K562 (cell line): ENCODE measurements at regions not wholly inside any gene's neighbourhood (a gene's known extent, or its start where the extent isn't known, plus 50 kb on each side); places are given as distances from the start of the nearest gene placed in this dataset.

Source experiments
- ATAC-seq: fragments of 200-7000 bp; cut with Tn5 transposase; 3 replicates; pipeline ENCODE4 v1.9.1; 2020; ENCODE audit warnings: moderate library complexity
- BruUV-seq: library from RNA; stranded (reverse); fragments of 400-500 nt; replicated peaks from 2 replicates; lab custom pipeline; 2021; lab: Mats Ljungman, UMichigan
- CTCF ChIA-PET: fragments of 300-600 bp; formaldehyde crosslinking; extraction: SDS; loops from one replicate; lab custom pipeline; 2021; ENCODE audit warnings: low intra/inter-chr PET ratio; lab: Yijun Ruan, JAX
- POLR2A ChIA-PET: fragments of 300-600, 350-650 bp; sonication (Branson Sonifier 250); formaldehyde crosslinking; extraction: SDS; loops from one replicate; lab custom pipeline; 2021; ENCODE audit warnings: antibody characterized with exemption, inconsistent platforms; lab: Yijun Ruan, JAX
- DNase-seq, 4 experiments: peaks; one replicate each; pipeline versions ENCODE4 v3.0.0 to v3.0.0-alpha.2; 2011 to 2018; ENCODE audit warnings: low spot score in 3 of 4, mixed read lengths in 3 of 4; ENCODE audit errors: extremely low read depth in 1 of 4
- FAIRE-seq: peaks from 2 replicates; lab custom pipeline; 2011; peaks lifted over from hg19 to GRCh38; lab: Jason Lieb, UNC
- H2AFZ ChIP-seq: 2 replicates; pipeline ENCODE4 v1.6.0; 2011; ENCODE audit warnings: low read depth, low read length, control low read depth, inconsistent platforms
- H3K27ac ChIP-seq: fragments of 200-600 bp; 3 replicates; pipeline ENCODE4 v1.8.0; 2011; ENCODE audit warnings: low read depth, mild to moderate bottlenecking, control low read depth, inconsistent platforms, low read length, moderate library complexity, mixed read lengths; ENCODE audit errors: extremely low read depth
- H3K27me3 ChIP-seq, 2 experiments: fragments of 300-600 bp in 1 of 2; 2 replicates in 1 of 2; 3 replicates in 1 of 2; pipeline versions ENCODE4 v1.6.0 to v1.8.0; 2011; ENCODE audit warnings: inconsistent platforms in 2 of 2, low read length in 2 of 2, mild to moderate bottlenecking in 1 of 2, mixed read lengths in 1 of 2, moderate library complexity in 1 of 2; ENCODE audit not compliant: control insufficient read depth in 2 of 2, insufficient read depth in 2 of 2
- H3K36me3 ChIP-seq: fragments of 300-600 bp; 3 replicates; pipeline ENCODE4 v1.8.0; 2011; ENCODE audit warnings: mild to moderate bottlenecking, low read length, inconsistent platforms; ENCODE audit not compliant: control insufficient read depth, insufficient read depth
- H3K4me1 ChIP-seq, 2 experiments: fragments of 200-600 bp in 1 of 2; replicated peaks in 1 of 2; 2 replicates in 1 of 2; 3 replicates in 1 of 2; pipeline versions ENCODE4 v1.5.1 to v1.8.0; 2011; ENCODE audit warnings: inconsistent platforms in 2 of 2, low read length in 2 of 2, mild to moderate bottlenecking in 1 of 2, mixed read lengths in 1 of 2, moderate library complexity in 1 of 2; ENCODE audit not compliant: control insufficient read depth in 2 of 2, insufficient read depth in 2 of 2
- H3K4me2 ChIP-seq: 2 replicates; pipeline ENCODE4 v1.6.1; 2011; ENCODE audit warnings: low read length, control low read depth, inconsistent platforms, mixed read lengths; ENCODE audit not compliant: insufficient read depth
- H3K4me3 ChIP-seq: fragments of 200-600 bp; sonication (generic), shearing (Covaris generic); 2 replicates; pipeline ENCODE4 v1.5.1; 2016; ENCODE audit warnings: control low read depth, inconsistent platforms
- H3K79me2 ChIP-seq: fragments of 200-600 bp; 3 replicates; pipeline ENCODE4 v1.8.0; 2011; ENCODE audit warnings: low read length, inconsistent platforms; ENCODE audit not compliant: control insufficient read depth, insufficient read depth
- H3K9ac ChIP-seq, 2 experiments: 2 replicates each; pipeline versions ENCODE4 v1.6.0 to v1.6.1; 2011; ENCODE audit warnings: low read depth in 2 of 2, low read length in 2 of 2, control low read depth in 1 of 2, inconsistent platforms in 1 of 2, mild to moderate bottlenecking in 1 of 2, mixed read lengths in 1 of 2; ENCODE audit not compliant: insufficient read depth in 1 of 2
- H3K9me1 ChIP-seq: one replicate; pipeline ENCODE4 v1.6.0; 2011; ENCODE audit warnings: inconsistent platforms, mild to moderate bottlenecking, low read length, moderate library complexity; ENCODE audit not compliant: control insufficient read depth, insufficient read depth
- H3K9me3 ChIP-seq: replicated peaks from 2 replicates; pipeline ENCODE4 v1.5.1; 2011; ENCODE audit warnings: low read depth, low read length, inconsistent platforms; ENCODE audit not compliant: control insufficient read depth, insufficient read depth
- H4K20me1 ChIP-seq: replicated peaks from 2 replicates; pipeline ENCODE4 v1.6.1; 2011; ENCODE audit warnings: low read length, inconsistent platforms, mixed read lengths; ENCODE audit not compliant: control insufficient read depth, insufficient read depth
- HSF4 ChIP-seq: fragments of 250-450 bp; sonication (Bioruptor Pico); IDR thresholded peaks from 2 replicates; pipeline ENCODE4 v2.1.2; 2022; ENCODE audit warnings: mild to moderate bottlenecking, moderate library complexity, borderline replicate concordance
- L3MBTL2 ChIP-seq: fragments of 450-650 bp; IDR thresholded peaks from 2 replicates; pipeline ENCODE4 v1.6.1; 2016; ENCODE audit warnings: mild to moderate bottlenecking, moderate library complexity
- NEUROD1 ChIP-seq: fragments of 150-350 bp; IDR thresholded peaks from 2 replicates; pipeline ENCODE4 v1.6.1; 2014; ENCODE audit warnings: borderline replicate concordance, low read length, low read depth; ENCODE audit not compliant: partially characterized antibody
- TFE3 ChIP-seq: fragments of 450-650 bp; formaldehyde crosslinking; IDR thresholded peaks from 2 replicates; pipeline ENCODE4 v1.4.0; 2020; ENCODE audit warnings: mild to moderate bottlenecking, mixed read lengths
- USF1 ChIP-seq: sonication (generic); formaldehyde crosslinking; IDR thresholded peaks from 2 replicates; pipeline ENCODE4 v1.9.0; 2022; ENCODE audit warnings: mild to moderate bottlenecking, missing genetic modification reagents
- WGBS: fragments of 100-300 bp; shearing (Covaris generic); methylation state at CpG from one replicate; pipeline ENCODE4 v1.1.6; 2016; ENCODE audit warnings: low coverage, mixed read lengths; ENCODE audit not compliant: insufficient coverage; ENCODE audit errors: missing lambda C conversion rate; 5-methylcytosine and 5-hydroxymethylcytosine counted together
- in situ Hi-C: fragments of 300-500 bp; cut with MboI; formaldehyde crosslinking; loops from 4 replicates; pipeline ENCODE4 v1.15.0; 2018; ENCODE audit warnings: inconsistent platforms, mixed read lengths
- intact Hi-C: fragments of 100-400 bp; cut with micrococcal nuclease; formaldehyde crosslinking; loops from 2 replicates; pipeline ENCODE4 v1.14.2; 2022

GRCh38 chr13:109403012-109403421 lies 383.4 kb downstream of the IRS2 start (continued):
- TF ChIP-seq USF1 (CRISPR knock-in tag) (no peak), L3MBTL2 (no peak)

- Histone ChIP-seq H3K9me1 (no peaks in the 10 kb centered on the region), H3K79me2 (no peaks in the 10 kb centered on the region), H3K9me3 (no peaks in the 10 kb centered on the region), H4K20me1 (no peaks in the 10 kb centered on the region), H3K9ac (no peak overlapping the region), H3K4me2 (no peak overlapping the region), H3K4me3 (no peak overlapping the region), H3K36me3 (no peaks in the 10 kb centered on the region), H3K4me1 (no peaks in the 10 kb centered on the region), H3K27me3 (no peaks in the 10 kb centered on the region), H2AFZ (no peak overlapping the region), H3K27ac (no peak overlapping the region)
- ChIA-PET POLR2A (no interaction called here), CTCF (no interaction called here)
- DNase-seq (no peak), FAIRE-seq (no peak), ATAC-seq (no peak)
- 0% methylated on average over 3 of the region's 6 CpGs for WGBS
- BruUV-seq, result no TSS peak
- intact Hi-C loops, result no loop called here
- TF ChIP-seq TFE3 (CRISPR knock-in tag), result no peak
- no peak for TF ChIP-seq HSF4 (CRISPR knock-in tag)
- no peak for TF ChIP-seq NEUROD1
- in situ Hi-C loops, result no loop called here
Observed at GRCh38 chr13:109401891-109402290, 384.5 kb downstream of the IRS2 start.
